ENCODE measurements at regions not wholly inside any gene's neighbourhood (a gene's known extent, or its start where the extent isn't known, plus 50 kb on each side); places are given as distances from the start of the nearest gene placed in this dataset.

GRCh38 chrX:20595928-20596575 lies 329.3 kb upstream of the RPS6KA3 start:
- in situ Hi-C loops (cut with MboI; ENCODE audit: low sequenced_read_pairs, unreplicated experiment): no loop called here
- peak; percentile 3 for DNase-seq (ENCODE audit: low spot score)
- TF ChIP-seq, protein P1, sequence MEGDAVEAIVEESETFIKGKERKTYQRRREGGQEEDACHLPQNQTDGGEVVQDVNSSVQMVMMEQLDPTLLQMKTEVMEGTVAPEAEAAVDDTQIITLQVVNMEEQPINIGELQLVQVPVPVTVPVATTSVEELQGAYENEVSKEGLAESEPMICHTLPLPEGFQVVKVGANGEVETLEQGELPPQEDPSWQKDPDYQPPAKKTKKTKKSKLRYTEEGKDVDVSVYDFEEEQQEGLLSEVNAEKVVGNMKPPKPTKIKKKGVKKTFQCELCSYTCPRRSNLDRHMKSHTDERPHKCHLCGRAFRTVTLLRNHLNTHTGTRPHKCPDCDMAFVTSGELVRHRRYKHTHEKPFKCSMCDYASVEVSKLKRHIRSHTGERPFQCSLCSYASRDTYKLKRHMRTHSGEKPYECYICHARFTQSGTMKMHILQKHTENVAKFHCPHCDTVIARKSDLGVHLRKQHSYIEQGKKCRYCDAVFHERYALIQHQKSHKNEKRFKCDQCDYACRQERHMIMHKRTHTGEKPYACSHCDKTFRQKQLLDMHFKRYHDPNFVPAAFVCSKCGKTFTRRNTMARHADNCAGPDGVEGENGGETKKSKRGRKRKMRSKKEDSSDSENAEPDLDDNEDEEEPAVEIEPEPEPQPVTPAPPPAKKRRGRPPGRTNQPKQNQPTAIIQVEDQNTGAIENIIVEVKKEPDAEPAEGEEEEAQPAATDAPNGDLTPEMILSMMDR (IDR thresholded peaks at IDR 0.05; ENCODE audit: borderline replicate concordance, control extremely low read depth, extremely low read depth, insufficient read depth, missing control alignments): no peak

GRCh38 chrX:20594985-20595384 lies 328.3 kb upstream of the RPS6KA3 start:
- in situ Hi-C loops (cut with MboI; ENCODE audit: low sequenced_read_pairs, unreplicated experiment): no loop called here
- DNase-seq (ENCODE audit: low spot score): no peak
- TF ChIP-seq, protein P1 (IDR thresholded peaks at IDR 0.05; ENCODE audit: borderline replicate concordance, control extremely low read depth, extremely low read depth, insufficient read depth, missing control alignments): no peak

DNA sequence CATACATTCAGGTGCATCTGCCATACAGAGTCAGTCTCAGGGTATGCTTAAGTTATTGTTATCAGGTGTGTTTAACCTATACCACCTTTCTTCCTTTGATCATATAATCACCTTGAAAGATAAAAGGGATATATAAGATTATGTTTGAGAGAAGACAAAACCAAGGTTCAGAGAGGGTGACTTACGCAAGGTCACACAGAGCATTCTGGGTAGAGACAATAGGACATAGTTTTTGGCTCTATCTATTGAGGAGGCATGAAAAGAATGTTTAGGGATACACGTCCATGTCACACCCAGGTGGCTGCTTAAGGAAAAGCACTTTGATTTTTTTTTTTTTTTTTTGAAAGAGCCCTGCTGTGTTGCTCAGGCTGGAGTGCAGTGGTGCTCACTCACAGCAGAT lies 327.1 kb upstream of the RPS6KA3 start:
- in situ Hi-C loops (cut with MboI; ENCODE audit: low sequenced_read_pairs, unreplicated experiment): no loop called here
- TF ChIP-seq, protein P1 (IDR thresholded peaks at IDR 0.05; ENCODE audit: borderline replicate concordance, control extremely low read depth, extremely low read depth, insufficient read depth, missing control alignments): no peak
- DNase-seq (ENCODE audit: low spot score): no peak

- DNase-seq (ENCODE audit: low spot score): no peak
- TF ChIP-seq, protein P1 (IDR thresholded peaks at IDR 0.05; ENCODE audit: borderline replicate concordance, control extremely low read depth, extremely low read depth, insufficient read depth, missing control alignments): no peak
- in situ Hi-C loops (cut with MboI; ENCODE audit: low sequenced_read_pairs, unreplicated experiment): no loop called here
These were observed 326.7 kb upstream of the RPS6KA3 start for GRCh38 chrX:20593402-20593801.

DNA sequence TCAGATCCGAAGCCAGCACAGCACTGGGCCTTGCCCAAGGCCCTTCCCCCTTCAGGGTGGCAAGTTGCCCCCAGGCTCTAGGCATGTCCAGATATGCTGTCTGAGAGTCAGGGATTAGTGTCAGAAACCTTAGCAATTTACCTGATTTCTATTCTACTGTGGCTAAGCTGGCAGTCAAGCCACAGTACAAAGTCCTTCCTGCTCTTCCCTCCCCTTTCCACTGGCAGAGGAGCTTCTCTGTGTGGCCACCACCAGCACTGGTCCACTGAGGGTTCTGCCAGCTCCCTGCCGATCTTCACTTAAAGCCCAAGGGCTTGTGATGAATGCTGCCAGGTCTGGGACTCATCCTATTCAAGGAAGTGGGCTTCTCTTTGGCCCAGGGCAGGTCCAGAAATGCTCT lies 324.5 kb upstream of the RPS6KA3 start:
- in situ Hi-C loops (cut with MboI; ENCODE audit: low sequenced_read_pairs, unreplicated experiment): no loop called here
- no peak for DNase-seq (ENCODE audit: low spot score)
- TF ChIP-seq, protein P1 (IDR thresholded peaks at IDR 0.05; ENCODE audit: borderline replicate concordance, control extremely low read depth, extremely low read depth, insufficient read depth, missing control alignments): no peak

DNA sequence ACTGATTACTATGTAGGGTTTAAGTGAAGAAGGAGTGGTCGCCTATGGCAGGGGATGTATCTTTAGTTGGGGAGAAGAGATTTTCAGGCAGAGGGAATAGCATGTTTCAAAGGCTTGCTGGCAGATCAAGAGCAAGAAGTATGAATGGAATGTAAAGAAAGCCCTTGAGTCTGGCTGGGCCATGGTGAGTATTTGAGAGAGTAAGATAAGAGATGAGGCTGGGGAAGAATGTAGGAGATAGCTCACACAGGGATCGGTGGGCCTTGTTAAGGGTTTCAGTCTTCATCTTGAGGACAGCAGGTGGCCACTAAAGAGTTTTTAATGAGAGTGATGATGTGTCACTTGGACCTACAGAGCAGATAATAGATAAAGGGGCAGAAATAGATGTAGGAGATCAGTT lies 319.1 kb upstream of the RPS6KA3 start:
- DNase-seq (ENCODE audit: low spot score): no peak
- TF ChIP-seq, protein P1 (IDR thresholded peaks at IDR 0.05; ENCODE audit: borderline replicate concordance, control extremely low read depth, extremely low read depth, insufficient read depth, missing control alignments): no peak
- in situ Hi-C loops (cut with MboI; ENCODE audit: low sequenced_read_pairs, unreplicated experiment): no loop called here
